ENCODE measurements at regions not wholly inside any gene's neighbourhood (a gene's known extent, or its start where the extent isn't known, plus 50 kb on each side); places are given as distances from the start of the nearest gene placed in this dataset.

DNA sequence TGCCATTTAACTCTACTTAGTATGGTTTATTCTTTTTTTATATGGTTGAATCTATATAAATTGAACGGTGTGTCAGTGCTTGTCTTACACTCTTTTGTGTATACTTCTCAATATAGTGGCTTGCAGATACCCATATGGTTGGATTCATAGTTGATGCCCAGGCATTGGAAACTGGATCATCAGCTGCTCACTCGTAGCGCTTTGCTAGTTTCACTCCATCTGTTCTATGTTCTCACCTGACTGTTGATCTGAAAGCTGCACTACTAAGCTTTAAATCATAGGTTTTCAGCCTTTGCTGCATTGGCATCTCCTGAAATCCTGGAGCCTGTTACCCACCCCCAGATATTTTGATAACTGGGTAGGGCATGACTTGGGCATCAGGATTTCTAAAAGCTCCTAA is 121.6 kb upstream of the DCLK2 start:
- no peaks in the 10 kb centered on the region for H3K27me3 ChIP-seq (replicated peaks in 1 of 2; ENCODE audit: control insufficient read depth in 2 of 2, insufficient read depth in 2 of 2, low read length in 1 of 2)
- no peak overlapping the region for H3K4me2 ChIP-seq (ENCODE audit: control insufficient read depth, insufficient read depth)
- H3K4me3 ChIP-seq: no peak overlapping the region
- no peaks in the 10 kb centered on the region for H3K79me2 ChIP-seq (ENCODE audit: control insufficient read depth, insufficient read depth, low read length)
- no peak for ATAC-seq
- POLR2A ChIA-PET: no interaction called here
- intact Hi-C loops (cut with micrococcal nuclease; ENCODE audit: unreplicated experiment) (no loop called here), in situ Hi-C loops (cut with MboI) (no loop called here)
- no peaks in the 10 kb centered on the region for H4K20me1 ChIP-seq (ENCODE audit: control insufficient read depth, insufficient read depth)
- no TSS peak for BruUV-seq (replicated peaks)
- H3K27ac ChIP-seq (ENCODE audit: control insufficient read depth, insufficient read depth): no peak overlapping the region
- CTCF ChIA-PET: no interaction called here
- no peak overlapping the region for H2AFZ ChIP-seq (ENCODE audit: control insufficient read depth, low read depth, low read length)
- RAD21 ChIA-PET (ENCODE audit: unreplicated experiment): no interaction called here
- H3K36me3 ChIP-seq (ENCODE audit: control insufficient read depth in 2 of 2, insufficient read depth in 2 of 2, low read length in 1 of 2): no peaks in the 10 kb centered on the region
- H3K9me3 ChIP-seq (replicated peaks; ENCODE audit: control insufficient read depth, insufficient read depth, low read length): no peaks in the 10 kb centered on the region
- no peak for FAIRE-seq
- H3K4me1 ChIP-seq (ENCODE audit: control insufficient read depth, insufficient read depth, low read length): no peaks in the 10 kb centered on the region
- 79% methylated on average over 3 of the region's 3 CpGs for WGBS (ENCODE audit: insufficient coverage, insufficient replicate concordance, low lambda C conversion rate, missing lambda C conversion rate)
- no peak overlapping the region for H3K9ac ChIP-seq (ENCODE audit: control insufficient read depth, insufficient read depth, low read length)
- no peak for DNase-seq (ENCODE audit: low read depth, low spot score)
- TF ChIP-seq PAX8 (IDR thresholded peaks at IDR 0.05): no peak
- TF ChIP-seq CHD2 (IDR thresholded peaks at IDR 0.05; ENCODE audit: borderline replicate concordance, low read depth, low read length): no peak
- TF ChIP-seq NR2C2 (IDR thresholded peaks at IDR 0.05; ENCODE audit: borderline replicate concordance, control insufficient read depth, insufficient read length, low read depth): no peak
- no peak for TF ChIP-seq YBX1 (IDR thresholded peaks at IDR 0.05)
- no peak for TF ChIP-seq SMAD1 (IDR thresholded peaks at IDR 0.05; ENCODE audit: low read depth, partially characterized antibody)
- SMC1A ChIA-PET (ENCODE audit: uncharacterized antibody, unreplicated experiment): no interaction called here

- Histone ChIP-seq H3K4me1 (ENCODE audit: control insufficient read depth, insufficient read depth, low read length) (no peaks in the 10 kb centered on the region), H4K20me1 (ENCODE audit: control insufficient read depth, insufficient read depth) (no peaks in the 10 kb centered on the region), H3K79me2 (ENCODE audit: control insufficient read depth, insufficient read depth, low read length) (no peaks in the 10 kb centered on the region), H3K27me3 (replicated peaks in 1 of 2; ENCODE audit: control insufficient read depth in 2 of 2, insufficient read depth in 2 of 2, low read length in 1 of 2) (no peaks in the 10 kb centered on the region; a peak in 1 of 4 replicates), H3K9me3 (replicated peaks; ENCODE audit: control insufficient read depth, insufficient read depth, low read length) (no peaks in the 10 kb centered on the region), H3K4me2 (ENCODE audit: control insufficient read depth, insufficient read depth) (no peak overlapping the region), H2AFZ (ENCODE audit: control insufficient read depth, low read depth, low read length) (no peak overlapping the region), H3K4me3 (no peak overlapping the region), H3K9ac (ENCODE audit: control insufficient read depth, insufficient read depth, low read length) (no peak overlapping the region), H3K36me3 (ENCODE audit: control insufficient read depth in 2 of 2, insufficient read depth in 2 of 2, low read length in 1 of 2) (no peaks in the 10 kb centered on the region), H3K27ac (ENCODE audit: control insufficient read depth, insufficient read depth) (no peak overlapping the region)
- FAIRE-seq (no peak), ATAC-seq (no peak), DNase-seq (ENCODE audit: low read depth, low spot score) (no peak)
- intact Hi-C loops (cut with micrococcal nuclease; ENCODE audit: unreplicated experiment): no loop called here
- POLR2A ChIA-PET: no interaction called here
- SMC1A ChIA-PET (ENCODE audit: uncharacterized antibody, unreplicated experiment): interaction anchor here (1.4 kb wide), 1 partner anchor 12 kb away, joined by 3 read pairs; no protein-coding TSS in a partner anchor
- in situ Hi-C loops (cut with MboI): no loop called here
- WGBS (ENCODE audit: insufficient coverage, insufficient replicate concordance, low lambda C conversion rate, missing lambda C conversion rate): 48% methylated on average over 5 of the region's 5 CpGs
- BruUV-seq (replicated peaks): no TSS peak
- no peak for TF ChIP-seq IRF4 (IDR thresholded peaks at IDR 0.05; ENCODE audit: low read depth, low read length)
- TF ChIP-seq POLR2AphosphoS5 (IDR thresholded peaks at IDR 0.05; ENCODE audit: low read length): no peak
- TF ChIP-seq, protein P1, sequence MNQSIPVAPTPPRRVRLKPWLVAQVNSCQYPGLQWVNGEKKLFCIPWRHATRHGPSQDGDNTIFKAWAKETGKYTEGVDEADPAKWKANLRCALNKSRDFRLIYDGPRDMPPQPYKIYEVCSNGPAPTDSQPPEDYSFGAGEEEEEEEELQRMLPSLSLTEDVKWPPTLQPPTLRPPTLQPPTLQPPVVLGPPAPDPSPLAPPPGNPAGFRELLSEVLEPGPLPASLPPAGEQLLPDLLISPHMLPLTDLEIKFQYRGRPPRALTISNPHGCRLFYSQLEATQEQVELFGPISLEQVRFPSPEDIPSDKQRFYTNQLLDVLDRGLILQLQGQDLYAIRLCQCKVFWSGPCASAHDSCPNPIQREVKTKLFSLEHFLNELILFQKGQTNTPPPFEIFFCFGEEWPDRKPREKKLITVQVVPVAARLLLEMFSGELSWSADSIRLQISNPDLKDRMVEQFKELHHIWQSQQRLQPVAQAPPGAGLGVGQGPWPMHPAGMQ (IDR thresholded peaks at IDR 0.05; ENCODE audit: borderline replicate concordance): no peak
- TF ChIP-seq EP300 (IDR thresholded peaks at IDR 0.05; ENCODE audit: borderline replicate concordance in 1 of 2, control insufficient read depth in 1 of 2, low read depth in 2 of 2, low read length in 2 of 2): no peak
- no peak for TF ChIP-seq BACH1 (IDR thresholded peaks at IDR 0.05; ENCODE audit: borderline replicate concordance)
- RAD21 ChIA-PET (ENCODE audit: unreplicated experiment): no interaction called here
- CTCF ChIA-PET: no interaction called here
Measured at GRCh38 chr4:149961876-149962597, 116.2 kb upstream of the DCLK2 start.

All from GM12878 (cell line).